RKO (cell line): ENCODE measurements at regions not wholly inside any gene's neighbourhood (a gene's known extent, or its start where the extent isn't known, plus 50 kb on each side); places are given as distances from the start of the nearest gene placed in this dataset.
A peak's percentile ranks its signal among the peaks of the same experiment; 100 is the strongest.
"Not testable (repeated sequence)": the region's sequence is repeated elsewhere in the genome, so short reads cannot be mapped to it uniquely, and the experiment has no call there.

Source experiments
- DNase-seq: peaks from one replicate; pipeline ENCODE4 v3.0.0-alpha.2; 2016; ENCODE audit warnings: low spot score

GRCh38 chr14:56422221-56422620 is 157.4 kb upstream of the TMEM260 start:
- no peak for DNase-seq

- DNase-seq, result peak; percentile 63
Observed at GRCh38 chr14:56422703-56423213, 156.8 kb upstream of the TMEM260 start.

GRCh38 chr14:56423544-56423943 is 156.1 kb upstream of the TMEM260 start:
- no peak for DNase-seq

- no peak for DNase-seq
Observed at GRCh38 chr14:56431013-56431412, 148.6 kb upstream of the TMEM260 start.

GRCh38 chr14:56449670-56450213 is 129.9 kb upstream of the TMEM260 start:
- no peak for DNase-seq

GRCh38 chr14:56452940-56453339 is 126.7 kb upstream of the TMEM260 start:
- no peak for DNase-seq

GRCh38 chr14:56454680-56455079 is 124.9 kb upstream of the TMEM260 start:
- DNase-seq, result not testable (repeated sequence)

- no peak for DNase-seq
Observed at GRCh38 chr14:56460469-56460868, 119.1 kb upstream of the TMEM260 start.

GRCh38 chr14:56461276-56462275 is 118.0 kb upstream of the TMEM260 start:
- no peak for DNase-seq

- DNase-seq, result no peak
Observed at GRCh38 chr14:56463271-56463890, 116.2 kb upstream of the TMEM260 start.

- no peak for DNase-seq
Observed at GRCh38 chr14:56471056-56471455, 108.5 kb upstream of the TMEM260 start.

- peak; percentile 23 for DNase-seq
Observed at GRCh38 chr14:56474419-56475022, 105.1 kb upstream of the TMEM260 start.

- DNase-seq, result no peak
Observed at GRCh38 chr14:56482310-56482911, 97.2 kb upstream of the TMEM260 start.

- DNase-seq, result no peak
Observed at GRCh38 chr14:56487090-56487667, 92.4 kb upstream of the TMEM260 start.

GRCh38 chr14:56487761-56488160 is 91.8 kb upstream of the TMEM260 start:
- DNase-seq, result peak; percentile 31

GRCh38 chr14:56488306-56488705 is 91.3 kb upstream of the TMEM260 start:
- no peak for DNase-seq

- DNase-seq, result peak; percentile 61
Observed at GRCh38 chr14:56490379-56490778, 89.2 kb upstream of the TMEM260 start.

- peak; percentile 71 for DNase-seq
Observed at GRCh38 chr14:56491299-56492285, 88.0 kb upstream of the TMEM260 start.

GRCh38 chr14:56494167-56494566 is 85.4 kb upstream of the TMEM260 start:
- DNase-seq, result no peak

- DNase-seq, result no peak
Observed at GRCh38 chr14:56498112-56498511, 81.5 kb upstream of the TMEM260 start.
